ENCODE measurements at regions not wholly inside any gene's neighbourhood (a gene's known extent, or its start where the extent isn't known, plus 50 kb on each side); places are given as distances from the start of the nearest gene placed in this dataset.
"Not testable (repeated sequence)": the region's sequence is repeated elsewhere in the genome, so short reads cannot be mapped to it uniquely, and the experiment has no call there.

DNA sequence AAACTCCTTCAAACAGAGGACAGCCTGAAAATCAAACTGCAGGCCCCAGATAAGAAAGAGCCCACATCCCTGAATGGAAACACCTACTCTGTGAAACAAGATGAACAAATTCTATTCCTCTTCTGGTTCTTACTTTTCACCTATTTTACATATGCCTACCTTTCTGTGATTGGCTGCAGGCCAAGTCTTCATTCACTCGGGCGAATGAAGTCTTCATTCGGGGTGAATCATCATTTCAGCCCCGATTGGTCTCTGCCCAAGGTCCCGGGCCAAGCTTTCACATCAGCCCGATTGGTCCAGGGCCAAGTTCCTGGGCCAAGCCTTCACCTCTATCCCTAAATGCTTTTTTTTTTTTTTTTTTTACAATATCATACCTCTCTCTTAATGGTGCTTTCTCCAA is 529.8 kb upstream of the ACTRT1 start:
- no peak for DNase-seq

DNA sequence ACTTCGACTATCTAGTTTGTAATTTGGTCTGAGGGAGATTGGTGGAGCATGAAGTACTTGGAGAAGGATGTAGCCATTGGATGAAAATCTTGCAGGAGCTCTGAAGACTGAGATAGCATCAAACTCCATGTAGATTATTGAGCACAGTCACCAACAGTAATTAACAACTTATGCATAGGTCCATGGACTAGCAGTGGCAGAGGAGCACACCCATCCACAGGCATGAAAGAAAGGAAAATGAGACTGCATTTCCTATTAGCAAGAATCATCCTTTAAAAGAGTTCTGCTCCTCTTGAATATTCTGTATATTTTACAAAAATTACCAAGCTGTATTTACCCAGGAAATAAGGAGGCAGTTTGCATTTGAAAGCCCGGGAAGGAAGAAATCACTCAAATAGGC is 529.4 kb upstream of the ACTRT1 start:
- no peak for DNase-seq

DNA sequence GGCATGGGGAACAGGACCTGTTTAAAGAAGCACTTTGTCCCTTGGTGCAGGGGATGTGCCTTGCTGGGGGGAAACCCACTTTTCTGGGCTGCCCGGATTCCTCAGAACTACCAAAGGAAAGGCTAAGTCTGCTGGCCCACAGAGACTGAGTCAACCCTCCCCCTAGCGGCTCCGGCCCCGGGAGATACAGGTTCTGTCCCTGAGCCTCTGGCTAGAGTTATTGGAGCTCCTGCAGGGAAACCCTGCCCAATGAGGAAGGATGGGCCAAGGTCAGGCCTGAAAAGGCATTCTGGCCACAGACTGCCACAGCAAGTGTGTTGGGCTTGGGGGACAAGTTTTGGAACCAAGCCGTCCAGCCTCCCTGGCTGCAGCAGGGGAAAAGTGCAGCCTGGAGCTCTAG is 490.9 kb upstream of the ACTRT1 start:
- DNase-seq, result no peak

DNA sequence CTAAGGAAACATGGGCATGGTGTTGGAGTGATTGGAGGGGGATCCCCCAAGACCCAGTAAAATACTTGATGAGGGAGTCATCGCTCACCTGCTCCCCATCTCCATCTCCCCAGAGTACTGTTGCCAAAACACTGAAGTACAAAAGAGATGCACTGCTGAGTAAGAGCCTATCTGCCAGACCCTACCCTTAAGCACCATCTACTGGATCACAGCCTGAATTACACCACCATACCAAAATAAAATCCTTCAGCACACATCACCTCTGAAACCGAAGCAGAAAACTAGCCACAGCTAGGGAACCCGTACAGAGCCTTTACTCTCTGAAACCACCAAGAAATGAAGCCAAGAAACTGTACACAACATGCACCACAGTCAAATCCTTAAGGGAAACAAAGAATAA is 466.3 kb upstream of the ACTRT1 start:
- DNase-seq, result peak; percentile 33

DNA sequence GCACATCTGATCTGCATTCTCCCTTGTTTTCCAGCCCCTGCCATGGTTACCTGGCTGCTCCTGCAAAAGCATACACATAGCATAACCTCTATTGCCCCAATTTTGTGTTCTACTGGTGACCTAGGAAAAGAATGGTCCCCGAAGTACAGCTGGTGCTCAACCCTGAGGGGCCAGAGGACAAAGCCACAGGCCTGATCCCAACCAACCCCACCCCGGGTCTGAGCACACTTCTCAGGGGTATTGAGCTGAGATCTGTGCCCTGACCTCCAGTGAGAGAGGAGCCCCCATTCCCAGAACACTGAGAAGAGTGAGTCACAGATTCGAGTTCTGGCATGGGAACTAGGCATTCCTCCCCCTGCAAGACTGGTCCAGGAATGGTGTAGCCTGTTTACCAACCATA is 465.5 kb upstream of the ACTRT1 start:
- no peak for DNase-seq

DNA sequence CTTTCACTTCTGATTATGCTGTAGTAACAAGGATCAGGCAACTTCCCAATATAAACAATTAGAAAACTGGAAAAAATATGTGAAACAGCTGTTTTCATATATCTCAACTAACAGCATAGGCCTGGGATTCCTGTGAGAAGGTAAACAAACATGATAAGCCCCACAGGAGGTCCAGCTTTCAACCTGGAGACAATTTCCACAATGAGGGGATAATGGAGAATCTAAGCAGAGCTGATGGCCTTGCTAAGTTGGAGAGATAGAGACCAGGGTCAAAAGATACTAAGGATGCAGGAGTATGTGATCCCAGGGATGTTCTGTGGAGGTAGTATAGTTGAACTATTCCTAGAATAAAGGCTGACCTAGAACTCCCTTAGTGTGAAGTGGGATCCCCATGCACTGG is 452.3 kb upstream of the ACTRT1 start:
- no peak for DNase-seq

DNA sequence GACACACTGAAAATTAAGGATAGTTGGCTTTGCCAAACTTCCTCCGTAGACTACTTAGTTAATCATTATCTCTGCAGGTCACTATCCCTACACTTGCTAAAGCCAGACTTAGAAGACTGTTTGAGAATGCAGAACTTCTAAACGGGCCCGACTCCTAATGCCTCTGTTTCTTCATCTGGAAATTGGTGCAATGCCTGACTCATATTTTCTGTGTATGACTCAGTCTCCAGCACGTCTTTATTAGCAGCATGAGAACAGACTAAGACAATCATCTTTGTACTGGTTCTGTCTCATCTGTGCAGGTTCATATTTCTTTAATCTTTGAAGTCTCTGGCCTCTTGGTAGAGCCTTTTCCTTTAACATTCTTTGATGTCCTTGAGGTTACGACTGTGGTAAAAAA is 411.9 kb upstream of the ACTRT1 start:
- no peak for DNase-seq

DNA sequence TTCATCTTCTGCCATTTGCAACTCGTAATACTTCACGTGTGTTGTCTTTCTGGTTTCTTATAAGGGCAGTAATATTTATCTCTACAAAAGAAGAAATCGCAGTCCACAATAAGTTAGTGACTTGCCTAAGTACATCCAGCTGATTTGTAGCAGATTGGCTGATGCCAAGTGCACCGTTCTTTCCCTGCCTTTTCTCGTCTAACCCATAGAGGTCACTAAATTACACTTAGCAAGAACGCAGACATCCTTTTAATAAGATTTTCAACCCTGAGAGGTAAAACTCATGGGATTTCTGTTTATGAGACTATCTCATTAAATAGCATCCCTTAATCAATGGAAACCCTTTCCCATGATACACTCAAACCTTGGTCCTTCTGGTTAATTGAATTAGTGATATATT is 408.6 kb upstream of the ACTRT1 start:
- peak; percentile 0 for DNase-seq

DNA sequence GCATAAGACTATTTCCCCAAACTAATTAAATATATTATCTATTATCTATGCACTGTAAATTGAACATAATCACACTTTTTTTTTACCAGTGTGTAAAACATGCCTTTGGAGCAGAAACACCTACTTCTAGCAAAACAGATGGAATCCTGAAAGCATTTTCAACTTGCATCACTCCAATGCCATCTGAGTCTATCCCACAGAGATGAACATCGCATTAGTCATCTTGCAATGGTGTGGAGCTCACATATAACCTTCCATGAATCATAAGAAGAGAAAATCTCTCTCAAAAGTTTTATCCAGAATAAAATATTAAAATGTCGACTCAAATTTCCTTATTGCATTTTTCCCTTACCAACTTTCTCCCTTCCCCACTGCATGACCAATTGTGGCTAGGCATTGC is 406.7 kb upstream of the ACTRT1 start:
- no peak for DNase-seq

DNA sequence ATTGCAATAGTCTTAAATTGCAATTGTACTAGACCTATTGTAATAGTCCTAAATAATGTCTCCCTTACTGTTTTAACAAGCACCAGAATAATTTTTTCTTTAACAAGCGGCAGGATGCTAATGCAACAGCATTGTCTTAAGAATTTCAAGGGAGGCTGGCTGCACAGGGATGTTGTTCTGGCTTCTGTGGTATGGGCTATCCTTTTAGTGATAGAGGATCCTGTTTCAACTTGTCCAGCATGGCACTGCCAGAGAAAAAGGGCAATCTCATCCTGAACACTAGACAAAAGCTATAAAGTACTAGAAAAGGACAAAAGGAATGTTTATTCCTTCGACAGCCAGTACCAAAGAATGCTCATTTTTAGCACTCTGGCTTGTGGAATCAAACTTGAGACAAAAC is 405.5 kb upstream of the ACTRT1 start:
- DNase-seq, result no peak

DNA sequence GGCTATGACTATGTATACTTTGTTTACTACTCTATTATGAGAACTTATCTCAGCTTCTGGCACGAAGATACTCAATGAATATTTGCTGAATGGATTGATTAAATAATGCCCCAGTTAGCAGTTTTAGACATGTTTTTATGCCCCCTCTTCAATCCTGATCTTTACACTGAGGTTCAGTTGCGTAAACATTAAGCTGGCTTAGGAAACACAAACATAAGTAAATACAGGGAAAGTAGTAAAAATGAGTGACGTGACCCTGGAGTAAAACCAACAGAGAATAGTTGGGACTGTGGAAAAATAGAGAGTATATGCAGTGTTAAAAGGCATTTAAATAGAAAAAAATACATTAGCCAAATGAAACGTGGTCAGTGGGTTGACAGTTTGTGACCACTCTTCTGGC is 387.0 kb upstream of the ACTRT1 start:
- DNase-seq, result no peak

DNA sequence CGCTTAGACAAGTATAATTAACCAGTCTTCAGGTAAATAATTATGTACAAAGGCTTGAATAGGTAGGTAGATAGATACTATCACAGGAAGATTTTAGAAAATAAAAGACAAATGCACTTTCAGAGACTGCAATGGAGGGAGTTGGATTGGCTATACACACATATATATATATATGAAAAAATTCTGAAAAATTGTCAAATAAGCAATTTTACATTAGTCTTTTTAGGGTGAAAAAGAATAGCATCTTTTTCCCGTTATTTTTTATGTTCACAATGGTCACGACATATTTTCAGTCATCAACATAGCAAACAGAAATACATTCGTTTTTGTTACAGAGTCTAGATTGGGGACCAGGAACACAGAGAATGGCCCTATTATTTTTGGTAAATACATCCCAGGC is 385.9 kb upstream of the ACTRT1 start:
- DNase-seq, result no peak

DNA sequence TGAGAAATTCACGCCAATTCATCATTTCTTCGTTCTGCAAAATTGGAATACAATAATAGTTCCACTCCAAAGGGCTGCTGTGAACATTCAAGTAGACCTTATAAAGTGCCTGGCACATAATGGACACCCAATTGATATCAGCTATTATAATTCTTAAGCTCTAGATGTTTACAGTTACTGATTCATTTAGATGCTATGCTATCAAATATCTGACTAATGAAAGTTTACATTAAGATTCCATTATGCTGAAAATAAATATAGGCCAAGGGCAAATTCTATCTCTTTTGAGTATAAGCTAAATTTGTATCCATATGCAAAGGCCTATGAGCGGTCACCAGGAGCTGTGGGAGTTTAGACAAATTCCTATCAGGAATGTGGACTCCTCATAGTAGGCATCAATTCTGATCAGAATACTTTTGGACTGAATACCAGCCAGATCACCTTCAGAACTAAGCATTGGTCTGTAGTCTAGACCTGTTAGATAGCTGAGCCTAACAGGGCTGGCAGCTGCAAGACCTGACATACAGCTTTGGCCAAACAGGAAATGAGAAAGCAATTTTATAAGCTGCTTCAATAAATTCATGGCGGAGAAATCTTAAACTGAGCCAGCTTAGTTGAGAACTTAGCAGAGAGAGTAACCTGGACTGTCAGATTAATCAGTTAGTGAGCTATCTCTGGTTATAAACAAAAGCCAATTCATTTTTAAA is 384.3 kb upstream of the ACTRT1 start:
- no peak for DNase-seq

DNA sequence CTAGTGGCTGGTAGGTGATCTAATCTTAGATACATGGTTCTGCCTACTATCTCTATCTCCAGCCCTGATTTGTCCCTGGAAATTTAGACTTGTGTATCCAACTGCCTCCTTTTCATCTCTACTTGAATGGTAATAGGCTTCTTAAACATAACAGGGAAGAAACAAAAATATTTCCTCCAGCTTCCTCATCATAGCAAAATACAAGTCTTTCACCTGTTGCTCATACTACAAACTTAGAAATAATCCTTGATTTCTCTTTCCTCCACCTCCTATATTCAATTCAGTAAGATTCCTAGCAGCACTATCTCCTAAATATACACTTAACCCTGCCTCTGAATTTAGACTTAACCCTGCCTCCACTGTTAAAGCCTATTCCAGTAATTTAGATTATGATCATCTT is 373.3 kb upstream of the ACTRT1 start:
- DNase-seq, result no peak

DNA sequence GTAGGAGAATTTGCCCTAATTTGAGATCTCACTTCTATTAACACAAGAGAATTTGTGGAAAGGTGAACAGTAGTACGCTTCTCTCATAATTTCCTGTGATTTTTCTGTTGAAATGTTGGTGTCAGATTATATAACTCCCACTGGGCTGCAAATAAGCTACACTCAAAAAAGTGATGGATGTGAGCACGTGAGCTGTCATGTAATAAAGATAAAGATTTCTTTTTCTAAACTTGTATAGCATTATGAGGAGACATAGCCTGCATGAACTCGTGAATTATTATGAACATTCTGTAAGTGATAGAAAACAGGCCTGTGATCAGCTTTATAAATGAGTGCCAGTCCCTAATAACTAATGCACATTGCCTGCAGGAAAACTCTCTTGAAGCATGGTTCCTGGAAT is 356.6 kb upstream of the ACTRT1 start:
- DNase-seq, result no peak

DNA sequence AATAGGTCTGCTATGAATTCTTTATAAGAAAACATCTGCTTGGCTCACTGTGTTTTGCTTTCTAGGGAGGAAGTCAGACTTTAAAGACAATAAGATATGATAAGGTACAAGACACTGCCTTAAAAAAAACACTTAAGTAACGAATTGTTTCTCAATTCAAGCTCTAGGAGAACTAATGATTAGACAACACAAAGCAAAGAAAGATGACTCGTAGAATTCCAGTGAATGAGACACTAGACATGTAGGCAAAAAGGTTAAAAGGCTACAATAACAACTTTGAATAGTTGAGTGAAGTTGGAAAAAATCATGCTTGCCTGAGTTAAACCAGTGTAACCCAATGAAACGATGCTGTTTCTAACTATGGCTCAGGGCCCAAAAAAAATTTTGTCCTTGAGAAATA is 344.4 kb upstream of the ACTRT1 start:
- DNase-seq, result no peak

DNA sequence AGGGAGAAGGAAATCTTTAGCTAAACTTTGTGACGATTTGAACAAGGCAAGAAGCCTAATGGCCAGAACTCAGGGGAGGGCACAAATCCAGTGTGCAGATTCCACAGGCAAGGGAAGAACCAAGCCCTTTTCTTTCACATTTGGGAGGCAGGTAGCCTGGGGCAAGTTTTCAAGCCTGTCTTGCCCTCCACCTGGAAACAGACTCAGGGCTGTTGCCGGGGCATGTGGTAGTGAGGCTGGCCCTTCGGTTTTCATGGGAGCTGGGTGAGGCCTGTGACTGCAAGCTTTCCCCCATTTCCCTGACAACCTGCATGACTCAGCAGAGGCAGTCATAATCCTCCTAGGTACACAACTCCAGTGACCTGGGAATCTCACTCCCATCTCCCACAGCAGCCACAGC is 331.6 kb upstream of the ACTRT1 start:
- DNase-seq, result not testable (repeated sequence)

DNA sequence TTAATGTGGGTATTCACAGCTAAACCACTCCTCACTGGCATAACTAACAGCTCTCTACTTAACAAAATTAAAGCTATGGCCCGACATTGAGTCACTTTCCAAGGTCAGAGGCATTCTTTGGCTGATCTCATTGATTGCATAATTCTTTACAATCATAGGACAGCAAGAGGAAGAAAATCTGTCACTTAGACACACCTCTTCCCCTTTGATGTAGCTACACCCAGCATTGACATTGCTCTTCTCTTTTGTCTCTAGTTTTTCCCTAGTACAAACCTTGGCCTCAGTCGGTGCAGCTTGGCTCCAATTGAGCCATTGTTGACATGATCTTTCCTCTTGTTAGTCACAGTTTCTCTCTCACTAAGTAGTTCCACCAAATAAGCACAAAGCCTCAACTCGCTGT is 313.3 kb upstream of the ACTRT1 start:
- no peak for DNase-seq

DNA sequence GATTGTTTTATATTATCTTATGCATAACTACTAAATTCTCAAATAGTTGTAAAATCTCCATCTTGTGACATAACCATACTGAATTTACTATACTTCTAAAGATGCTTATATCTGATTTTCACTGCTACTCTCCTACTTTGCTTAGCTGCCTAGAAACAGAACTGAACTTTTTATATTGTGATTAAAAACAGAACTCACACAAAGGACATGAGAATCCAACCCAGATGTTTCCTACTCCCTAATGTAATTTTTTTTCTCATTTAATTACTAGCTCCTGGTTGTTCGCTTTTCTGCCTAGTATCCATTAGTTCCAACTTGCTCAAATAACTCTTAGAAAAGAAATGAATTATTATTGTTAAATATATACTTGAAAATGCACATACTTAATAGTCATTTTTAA is 283.5 kb upstream of the ACTRT1 start:
- DNase-seq, result no peak

DNA sequence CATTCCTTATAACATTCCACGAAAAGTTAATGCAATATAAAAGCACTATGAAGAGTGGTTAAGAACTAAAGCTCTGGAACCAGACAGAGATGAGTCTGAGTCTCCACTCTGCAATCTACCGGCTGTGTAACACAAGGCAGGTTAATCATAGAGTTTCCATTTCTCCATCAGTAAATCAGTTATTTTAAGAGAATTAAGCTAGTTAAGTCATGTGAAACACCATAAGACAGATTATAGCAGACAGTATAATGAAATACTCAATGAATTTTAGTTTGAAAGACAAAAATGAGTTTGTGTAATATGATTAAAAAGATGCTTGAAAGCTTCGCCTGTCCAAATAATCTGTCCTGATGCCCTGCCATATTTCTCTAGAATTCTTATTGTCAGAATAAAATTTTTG is 282.6 kb upstream of the ACTRT1 start:
- no peak for DNase-seq

DNA sequence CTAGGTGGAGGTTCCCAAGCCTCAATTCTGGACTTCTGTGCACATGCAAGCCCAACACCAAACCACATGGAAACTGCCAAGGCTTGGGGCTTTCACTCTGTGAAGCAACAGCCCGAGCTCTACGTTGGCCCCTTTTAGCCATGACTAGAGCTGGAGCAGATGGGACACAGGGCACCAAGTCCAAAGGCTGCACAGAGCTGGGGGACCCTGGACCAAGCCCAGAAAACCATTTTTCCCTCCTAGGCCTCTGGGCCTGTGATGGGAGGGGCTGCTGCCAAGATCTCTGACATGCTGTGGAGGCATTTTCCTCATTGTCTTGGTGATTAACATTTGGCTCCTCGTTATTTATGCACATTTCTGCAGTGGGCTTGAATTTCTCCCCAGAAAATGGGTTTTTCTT is 258.7 kb upstream of the ACTRT1 start:
- no peak for DNase-seq

DNA sequence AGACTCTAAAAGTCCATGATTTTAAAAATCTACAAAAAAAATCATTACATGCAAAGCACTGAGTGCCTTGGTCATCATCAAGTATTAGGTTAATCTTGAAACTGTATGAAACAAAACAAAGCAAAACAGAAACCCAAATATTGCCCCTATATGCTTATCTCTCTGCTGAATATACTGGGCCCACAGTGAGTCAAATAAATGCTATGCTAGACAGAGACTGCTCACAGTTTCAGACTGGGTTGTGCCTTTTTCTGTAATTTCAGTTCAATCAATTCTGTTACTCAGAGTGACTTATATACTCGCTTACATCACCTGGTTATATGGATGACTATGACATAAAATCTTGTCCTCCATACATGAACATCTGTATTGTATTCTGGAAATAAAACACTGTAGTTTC is 257.1 kb upstream of the ACTRT1 start:
- DNase-seq, result no peak

DNA sequence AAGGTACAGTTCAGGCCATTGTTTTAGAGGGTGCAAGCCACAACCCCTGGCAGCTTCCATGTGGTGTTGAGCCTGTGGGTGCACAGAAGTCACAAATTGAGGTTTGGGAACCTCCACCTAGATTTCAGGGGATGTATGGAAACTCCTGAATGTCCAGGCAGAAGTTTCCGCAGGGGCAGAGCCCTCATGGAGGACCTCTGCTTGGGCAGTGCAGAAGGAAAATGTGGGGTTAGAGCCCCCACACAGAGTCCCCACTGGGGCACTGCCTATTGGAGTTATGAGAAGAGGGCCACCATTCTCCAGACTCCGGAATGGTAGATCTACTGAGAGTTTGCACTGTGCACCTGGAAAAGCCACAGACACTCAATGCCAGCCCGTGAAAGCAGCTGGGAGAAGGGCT is 242.0 kb upstream of the ACTRT1 start:
- no peak for DNase-seq

DNA sequence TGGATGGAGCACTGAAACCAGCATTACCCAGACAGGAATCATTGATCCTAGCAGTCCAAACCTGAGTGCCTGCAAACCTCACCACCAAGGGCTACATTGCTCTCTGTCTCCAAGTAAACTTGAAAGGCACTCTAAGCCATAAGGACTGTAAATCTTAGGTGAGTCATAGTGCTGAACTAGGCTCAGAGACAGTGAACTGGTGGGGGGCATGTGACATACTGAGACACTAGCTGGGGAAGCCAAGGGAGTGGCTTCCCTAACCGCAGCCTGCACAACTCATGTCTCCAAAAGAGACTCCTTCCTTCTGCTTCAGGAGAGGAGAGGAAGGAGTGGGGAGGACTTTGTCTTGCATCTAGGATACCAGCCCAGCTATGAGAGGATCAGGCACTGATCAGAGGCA is 235.5 kb upstream of the ACTRT1 start:
- DNase-seq, result no peak

DNA sequence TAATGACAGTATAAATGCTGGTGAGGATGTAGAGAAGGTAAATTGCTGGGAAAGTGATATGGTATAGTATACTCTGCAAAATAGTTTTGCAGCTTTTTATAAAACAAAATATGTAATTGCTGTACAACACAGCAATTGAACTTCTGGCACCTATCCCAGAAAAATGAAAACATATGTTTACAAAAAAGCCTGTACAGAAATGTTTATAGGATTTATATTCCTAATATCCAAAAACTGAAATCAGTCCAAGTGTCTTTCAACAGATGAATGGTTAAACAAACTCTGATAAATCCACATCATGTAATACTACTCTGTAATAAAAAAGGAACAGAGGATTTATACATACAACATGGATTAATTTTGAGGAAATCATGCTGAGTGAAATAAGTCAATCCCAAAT is 198.4 kb upstream of the ACTRT1 start:
- no peak for DNase-seq

DNA sequence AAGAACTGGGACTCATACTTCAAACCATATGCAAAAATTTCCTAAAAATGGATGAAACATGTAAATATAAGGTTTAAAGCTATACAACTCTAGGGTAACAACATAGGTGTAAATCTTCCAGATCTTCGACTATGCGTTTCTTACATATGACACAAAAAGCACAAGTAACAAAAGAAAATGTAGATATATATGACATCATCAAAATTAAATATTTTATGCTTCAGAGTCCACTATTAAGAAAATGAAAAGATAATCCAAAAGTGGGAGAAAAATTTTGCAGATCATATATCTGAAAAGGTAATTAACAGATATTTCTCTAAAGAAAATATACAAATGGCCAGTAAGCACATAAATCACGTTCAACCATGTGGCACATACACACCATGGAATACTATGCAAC is 164.2 kb upstream of the ACTRT1 start:
- no peak for DNase-seq

Measured in NCI-H2171 treated with DMSO at 0.1 percent for 48 hours (cell line).